GM21447 (cell line): ENCODE measurements at regions not wholly inside any gene's neighbourhood (a gene's known extent, or its start where the extent isn't known, plus 50 kb on each side); places are given as distances from the start of the nearest gene placed in this dataset.

Experiments
- ATAC-seq: cut with Tn5 transposase; IDR thresholded peaks from one replicate; pipeline ENCODE4 v1.9.1; 2021; ENCODE audit not compliant: unreplicated experiment

DNA sequence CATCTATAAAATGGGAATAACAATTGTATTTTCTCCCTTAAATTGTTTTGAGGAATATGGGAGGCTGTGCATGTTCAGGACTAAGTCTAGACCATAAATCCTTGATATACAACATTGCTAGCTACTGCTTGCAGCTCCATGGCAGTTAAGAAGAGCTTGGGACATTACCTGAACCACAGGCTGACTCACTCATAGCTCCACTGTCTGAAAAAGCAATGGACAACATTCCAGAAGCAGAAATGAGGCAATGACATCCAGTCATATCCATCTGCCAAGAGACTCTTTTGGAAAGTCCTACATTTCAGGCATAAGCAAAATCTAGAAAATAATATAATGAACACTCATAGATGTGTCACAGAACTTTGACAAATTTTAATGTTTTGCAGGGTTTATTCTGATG, 167.3 kb upstream of the LEF1 start:
- no peak for ATAC-seq

GRCh38 chr4:108335081-108335480, 166.3 kb upstream of the LEF1 start:
- ATAC-seq = no peak

- ATAC-seq = no peak
Observed at GRCh38 chr4:108334031-108334430, 165.3 kb upstream of the LEF1 start.

DNA sequence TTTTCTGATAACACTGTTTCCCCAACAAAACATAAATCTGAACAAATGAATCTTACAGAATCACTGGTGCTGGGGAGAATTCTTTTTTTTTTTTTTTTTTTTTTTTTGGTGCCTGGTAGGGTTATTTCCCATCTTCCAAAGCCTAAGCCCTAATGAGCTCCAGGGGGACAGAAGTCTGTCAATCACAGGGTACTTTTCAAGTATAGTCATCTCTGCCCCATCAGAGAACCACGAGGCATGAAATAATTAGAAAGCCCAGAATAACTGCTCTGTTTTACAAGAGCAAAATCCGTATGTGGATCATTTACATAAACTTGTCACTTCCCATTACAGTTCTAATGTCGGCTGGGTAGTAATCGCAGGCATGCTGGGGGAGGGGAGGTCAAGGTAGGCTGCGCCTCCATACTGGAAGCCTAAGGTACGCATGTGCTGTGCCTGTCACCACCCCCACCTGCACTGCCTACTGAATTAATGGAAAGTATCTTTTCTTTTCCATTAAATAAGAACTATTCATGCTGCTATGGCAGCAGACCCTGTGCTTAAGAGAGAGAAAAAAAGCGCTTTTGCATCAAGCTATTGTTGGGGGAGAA, 164.7 kb upstream of the LEF1 start:
- ATAC-seq = no peak

DNA sequence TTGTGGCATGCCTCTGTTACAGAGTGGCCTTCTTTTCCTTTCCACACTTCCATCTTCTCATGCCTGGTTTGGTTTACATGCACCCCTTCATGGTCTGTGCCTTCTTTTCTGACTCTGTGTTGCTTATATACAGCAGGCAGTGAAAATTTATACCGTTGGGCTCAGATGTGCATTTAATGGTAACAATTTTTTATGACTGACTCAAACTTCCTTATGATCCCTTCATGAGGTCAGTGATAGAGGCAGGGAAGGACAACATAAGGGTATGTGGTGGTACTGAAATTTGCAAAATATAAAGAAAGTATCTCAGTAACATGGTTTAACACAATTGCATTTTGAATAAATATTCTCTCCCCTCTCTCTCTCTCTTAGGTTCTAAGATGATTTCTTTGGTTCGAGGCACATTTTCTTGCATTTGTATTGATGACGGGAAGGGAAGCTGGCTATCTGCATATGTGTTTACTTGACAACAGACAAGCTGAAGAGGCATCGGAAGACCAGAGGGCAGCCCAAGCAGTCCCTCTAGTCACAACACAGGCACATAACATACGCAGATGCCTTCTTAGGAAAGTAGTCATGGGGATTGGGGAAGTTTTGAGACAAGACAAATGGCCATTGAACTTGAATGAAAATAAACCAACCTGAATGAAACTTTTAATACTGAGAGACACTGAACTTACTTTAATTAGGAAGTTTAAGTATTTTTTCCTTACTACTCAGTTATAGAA, 163.3 kb upstream of the LEF1 start:
- no peak for ATAC-seq

DNA sequence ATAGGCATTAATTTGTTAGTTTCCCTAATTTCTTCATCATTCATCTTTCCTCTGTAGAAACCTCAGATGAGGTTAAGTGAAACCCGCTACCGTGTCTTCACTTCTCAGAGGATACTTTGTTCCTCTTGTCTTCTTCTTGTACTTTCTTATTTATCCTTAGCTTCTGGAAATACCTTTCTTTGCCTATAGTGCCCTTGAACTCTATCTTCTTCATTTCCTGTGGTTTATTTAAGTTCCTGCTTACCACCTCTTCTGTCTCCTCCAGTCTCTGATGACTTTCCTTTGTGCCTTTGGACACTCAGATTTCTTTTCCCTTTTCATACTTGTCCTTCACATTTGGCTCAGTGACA, 159.6 kb upstream of the LEF1 start:
- ATAC-seq = no peak

DNA sequence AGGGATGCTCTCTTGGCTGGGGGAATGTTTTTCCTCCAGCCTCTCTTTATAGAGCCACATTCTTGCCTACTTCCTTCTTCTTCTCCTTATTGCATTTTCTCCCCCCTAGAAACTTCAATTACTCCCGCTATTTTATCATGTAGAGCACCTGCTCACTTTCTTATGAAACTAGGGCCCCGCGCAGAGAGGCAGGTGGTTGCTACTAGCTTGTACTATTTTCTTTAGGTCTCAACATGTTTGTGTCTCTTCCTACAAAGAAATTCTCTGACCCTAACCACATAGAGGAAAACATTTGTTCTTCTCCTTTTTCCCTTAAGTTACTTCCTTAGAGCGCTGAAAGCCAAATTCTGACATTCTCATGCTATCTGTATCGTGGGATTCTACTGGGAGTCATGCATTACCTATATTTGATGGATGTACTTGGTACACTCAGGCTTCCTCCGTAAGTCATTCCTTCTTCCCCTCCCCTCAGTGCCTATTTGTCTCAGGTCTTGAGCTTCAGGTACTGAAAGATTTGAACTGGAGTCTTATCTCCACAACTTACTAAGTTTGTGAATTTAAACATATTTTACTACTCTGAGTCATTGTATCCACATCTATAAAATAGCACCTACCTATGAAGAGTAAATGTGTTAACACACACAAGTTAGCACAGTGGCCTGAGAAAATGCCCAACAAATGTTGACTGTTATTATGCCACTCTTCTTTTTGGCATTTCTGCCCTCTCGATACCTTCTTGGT, 159.1 kb upstream of the LEF1 start:
- no peak for ATAC-seq

- ATAC-seq = no peak
Observed at GRCh38 chr4:108325561-108325960, 156.8 kb upstream of the LEF1 start.

- ATAC-seq = no peak
Observed at GRCh38 chr4:108324450-108324849, 155.7 kb upstream of the LEF1 start.

DNA sequence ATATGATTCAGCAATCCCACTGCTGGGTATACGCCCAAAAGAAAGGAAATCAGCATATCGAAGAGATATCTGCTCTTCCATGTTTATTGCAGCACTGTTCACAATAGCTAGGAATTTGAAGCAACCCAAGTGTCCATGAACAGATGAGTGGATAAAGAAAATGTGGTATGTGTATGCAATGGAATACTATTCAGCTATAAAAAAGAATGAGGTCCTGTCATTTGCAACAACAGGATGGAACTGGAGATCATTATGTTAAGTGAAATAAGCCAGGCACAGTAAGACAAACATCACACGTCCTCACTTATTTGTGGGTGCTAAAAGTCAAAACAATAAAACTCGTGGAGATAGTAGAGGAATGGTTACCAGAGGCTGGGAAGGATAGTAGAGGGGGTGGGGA, 153.8 kb upstream of the LEF1 start:
- no peak for ATAC-seq

GRCh38 chr4:108320061-108320460, 151.3 kb upstream of the LEF1 start:
- ATAC-seq = no peak

- no peak for ATAC-seq
Observed at GRCh38 chr4:108317377-108317776, 148.6 kb upstream of the LEF1 start.

DNA sequence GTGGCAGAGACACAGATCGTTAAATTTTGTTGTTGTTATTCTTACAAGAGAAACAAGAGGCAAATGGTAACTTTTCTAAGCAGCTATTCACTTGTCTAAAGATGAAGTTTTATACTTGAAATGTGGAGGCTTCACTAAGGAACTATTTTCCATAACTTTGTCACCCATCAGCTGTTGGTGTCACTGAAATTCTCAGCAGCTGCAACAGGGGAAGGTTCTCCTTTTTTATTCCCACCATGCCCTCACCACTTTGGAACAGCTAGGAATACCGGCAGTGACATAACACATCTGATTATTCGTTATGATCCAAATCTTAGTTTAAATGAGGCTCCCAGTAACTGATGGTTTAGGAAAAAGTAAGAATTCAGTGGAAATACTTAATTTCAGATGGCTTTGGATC, 147.0 kb upstream of the LEF1 start:
- ATAC-seq = no peak

DNA sequence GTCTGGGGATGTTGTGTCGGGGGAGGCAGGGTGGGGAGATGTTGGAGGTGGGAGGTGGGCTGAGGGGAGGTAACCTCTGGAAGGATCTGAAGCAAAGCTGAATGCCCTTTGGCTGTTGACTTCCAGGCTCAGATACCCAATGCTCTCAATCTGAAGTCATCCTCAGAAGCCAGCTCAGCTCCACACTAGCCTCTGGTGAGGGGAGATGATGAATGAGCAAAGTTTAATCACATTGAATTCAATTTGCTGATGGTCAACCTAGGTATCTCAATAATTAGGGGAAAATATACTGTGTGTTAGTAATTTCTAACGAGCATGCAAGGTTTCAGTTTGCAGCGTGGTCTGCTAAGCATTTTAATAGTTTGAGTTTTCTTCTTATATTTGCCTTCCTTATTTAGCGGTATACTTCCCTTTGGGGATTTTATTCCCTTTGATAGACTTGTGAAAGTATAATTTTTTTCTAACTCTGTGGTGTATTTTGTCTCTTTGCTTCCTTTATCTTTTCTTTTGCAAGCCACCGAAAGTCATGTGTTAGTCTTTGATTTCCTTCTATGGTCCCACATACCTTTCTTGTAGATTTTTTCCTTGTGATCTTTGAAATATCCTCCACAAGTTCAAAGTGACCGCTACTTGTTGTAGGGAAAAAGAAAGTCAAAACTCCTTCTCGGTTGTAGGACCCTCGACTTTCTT, 146.3 kb upstream of the LEF1 start:
- ATAC-seq = no peak

DNA sequence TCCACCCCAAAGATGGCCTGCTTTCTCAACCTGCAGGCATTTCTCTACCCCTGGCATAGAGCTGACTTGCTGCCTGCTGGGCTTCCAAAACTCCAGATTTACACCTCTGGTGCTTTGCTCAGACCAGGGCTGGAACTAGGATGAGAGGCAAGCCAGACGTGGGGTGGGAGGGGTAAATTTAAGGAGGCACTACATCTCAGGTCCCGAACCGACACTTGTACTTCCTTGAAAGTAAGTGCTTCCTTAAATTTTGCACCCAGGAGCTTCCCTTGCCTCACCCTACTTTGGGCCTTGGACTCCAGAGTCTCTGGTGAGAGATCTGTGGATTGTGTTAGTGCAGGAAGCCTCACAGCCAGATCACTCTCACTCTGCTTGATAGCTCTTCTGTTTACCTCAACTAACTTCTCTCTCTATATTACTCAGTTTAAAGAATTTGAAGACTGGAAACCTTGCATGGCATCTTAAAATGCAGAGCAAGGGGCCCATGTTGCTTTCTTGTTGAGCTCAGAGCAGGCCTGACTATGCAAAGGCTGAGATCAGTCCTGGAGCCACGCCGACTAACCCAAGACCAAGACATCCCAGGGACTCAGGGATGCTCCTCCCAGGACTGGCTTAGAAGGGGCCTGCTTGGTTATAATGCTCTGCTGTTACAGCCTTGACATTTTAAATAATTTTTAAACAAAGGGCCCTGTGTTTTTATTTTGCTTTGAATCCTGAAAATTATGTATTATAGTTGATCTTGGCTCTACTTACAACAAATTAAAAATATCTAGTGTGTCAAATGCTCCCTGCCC, 145.0 kb upstream of the LEF1 start:
- no peak for ATAC-seq

- no peak for ATAC-seq
Observed at GRCh38 chr4:108311313-108311712, 142.6 kb upstream of the LEF1 start.

DNA sequence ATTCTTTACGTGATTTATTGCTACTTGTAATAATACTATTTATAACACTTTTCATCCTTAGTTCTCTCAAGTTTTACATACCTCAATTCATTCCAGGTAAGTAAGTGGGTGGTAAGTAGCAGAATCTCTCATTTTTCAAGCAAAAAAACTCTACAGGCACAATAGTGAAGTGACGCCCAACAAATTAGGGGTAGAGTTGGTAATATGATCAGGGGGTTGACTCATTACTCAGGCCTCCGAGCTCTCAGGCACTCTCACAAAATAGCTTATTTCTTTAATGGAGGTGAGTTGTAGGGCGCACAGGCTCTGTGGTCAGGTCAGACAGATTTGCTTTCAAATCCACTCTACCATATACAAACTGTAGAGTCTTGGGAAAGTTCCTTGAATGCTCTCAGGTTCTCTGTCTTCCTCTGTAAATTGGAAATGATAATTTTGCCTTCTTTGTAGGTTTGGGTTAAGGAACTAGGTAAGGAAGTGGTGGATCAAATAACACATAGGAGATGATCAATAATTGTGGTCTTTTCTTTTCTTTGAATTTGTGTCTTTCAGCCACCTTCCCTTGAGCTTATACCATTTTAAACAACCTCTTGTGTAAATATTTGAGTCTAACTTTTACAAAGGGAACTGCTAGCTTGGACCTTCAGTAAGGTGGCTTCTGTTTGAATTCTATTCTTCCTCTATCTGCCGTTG, 134.9 kb upstream of the LEF1 start:
- no peak for ATAC-seq

GRCh38 chr4:108301545-108302251, 133.0 kb upstream of the LEF1 start:
- no peak for ATAC-seq

- ATAC-seq = no peak
Observed at GRCh38 chr4:108297605-108298004, 128.9 kb upstream of the LEF1 start.

GRCh38 chr4:108292229-108292628, 123.5 kb upstream of the LEF1 start:
- no peak for ATAC-seq
